Uterus (tissue), 3 donors: ENCODE measurements at regions not wholly inside any gene's neighbourhood (a gene's known extent, or its start where the extent isn't known, plus 50 kb on each side); places are given as distances from the start of the nearest gene placed in this dataset.

Experiments
- DNase-seq, 2 donors: peaks; one replicate each; pipeline ENCODE4 v3.0.0-alpha.2; 2019 to 2020
- H3K27ac ChIP-seq, 2 donors: fragments of 200-600 bp; sonication (generic); 1 replicate in 1 of 2; 2 replicates in 1 of 2; pipeline ENCODE4 v1.5.1; 2016 to 2018
- H3K27me3 ChIP-seq, 2 donors: fragments of 200-600 bp; sonication (generic); one replicate each; pipeline ENCODE4 v1.5.1; 2018 to 2019; ENCODE audit warnings: control low read depth in 1 of 2
- H3K36me3 ChIP-seq, 2 donors: fragments of 200-600 bp; sonication (generic); one replicate each; pipeline ENCODE4 v1.5.1; 2019; ENCODE audit warnings: control low read depth in 1 of 2
- H3K4me1 ChIP-seq, 2 donors: fragments of 200-600 bp; sonication (generic); one replicate each; pipeline ENCODE4 v1.5.1; 2018 to 2019; ENCODE audit warnings: control low read depth in 1 of 2
- H3K4me3 ChIP-seq, 2 donors: fragments of 200-600 bp; sonication (generic); 1 replicate in 1 of 2; 2 replicates in 1 of 2; pipeline ENCODE4 v1.5.1; 2018 to 2019; ENCODE audit warnings: mild to moderate bottlenecking in 1 of 2
- H3K9me3 ChIP-seq, 2 donors: fragments of 200-600 bp; sonication (generic); one replicate each; pipeline ENCODE4 v1.5.1; 2019; ENCODE audit warnings: control low read depth in 1 of 2
- POLR2A ChIP-seq, 2 donors: fragments of 450-650 bp; IDR thresholded peaks; one replicate each; pipeline ENCODE4 v1.6.1; 2016; ENCODE audit warnings: antibody characterized with exemption in 2 of 2, mild to moderate bottlenecking in 1 of 2, moderate library complexity in 1 of 2
- intact Hi-C: fragments of 100-400 bp; cut with DNase I; formaldehyde crosslinking; loops from one replicate; pipeline ENCODE4 v1.15.1; 2023; ENCODE audit warnings: low total_unique reads
- TF ChIP-seq, protein P1 (sequence below), 4 experiments: fragments of 200-600 bp in 2 of 4; fragments of 450-650 bp in 2 of 4; sonication (generic) in 2 of 4; IDR thresholded peaks; one replicate each; pipeline ENCODE4 v1.5.1; 2016 to 2019; ENCODE audit warnings: antibody characterized with exemption in 4 of 4, mild to moderate bottlenecking in 2 of 4, moderate library complexity in 1 of 4
- donor health status: DM: yes; HTN: yes; CAD: no.

DNA sequence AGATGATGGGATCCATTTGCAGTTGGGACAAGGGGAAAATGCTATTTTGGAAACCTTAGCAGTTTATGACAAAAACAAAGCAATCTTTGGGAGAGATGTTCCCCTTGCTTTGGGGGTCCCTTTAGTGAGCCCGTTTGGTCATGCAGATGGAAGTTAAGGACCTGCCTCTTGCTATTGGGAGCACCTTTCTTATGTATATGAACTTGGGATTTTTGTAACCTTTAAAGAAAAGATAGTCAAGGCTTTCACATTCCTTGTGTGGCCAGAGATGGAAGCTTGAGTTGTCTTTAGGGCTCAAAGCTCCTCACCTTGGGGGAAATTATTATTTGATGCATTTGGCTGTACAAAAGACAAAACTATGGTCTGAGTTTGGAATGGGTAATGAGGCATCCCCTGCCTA, 179.0 kb upstream of the PLPP4 start:
- Histone ChIP-seq H3K4me1 (no peaks in the 10 kb centered on the region), H3K9me3 (no peaks in the 10 kb centered on the region), H3K4me3 (no peak overlapping the region), H3K27me3 (no peaks in the 10 kb centered on the region), H3K36me3 (no peaks in the 10 kb centered on the region), H3K27ac (no peak overlapping the region)
- no peak for DNase-seq
- intact Hi-C loops = no loop called here
- TF ChIP-seq, protein P1, sequence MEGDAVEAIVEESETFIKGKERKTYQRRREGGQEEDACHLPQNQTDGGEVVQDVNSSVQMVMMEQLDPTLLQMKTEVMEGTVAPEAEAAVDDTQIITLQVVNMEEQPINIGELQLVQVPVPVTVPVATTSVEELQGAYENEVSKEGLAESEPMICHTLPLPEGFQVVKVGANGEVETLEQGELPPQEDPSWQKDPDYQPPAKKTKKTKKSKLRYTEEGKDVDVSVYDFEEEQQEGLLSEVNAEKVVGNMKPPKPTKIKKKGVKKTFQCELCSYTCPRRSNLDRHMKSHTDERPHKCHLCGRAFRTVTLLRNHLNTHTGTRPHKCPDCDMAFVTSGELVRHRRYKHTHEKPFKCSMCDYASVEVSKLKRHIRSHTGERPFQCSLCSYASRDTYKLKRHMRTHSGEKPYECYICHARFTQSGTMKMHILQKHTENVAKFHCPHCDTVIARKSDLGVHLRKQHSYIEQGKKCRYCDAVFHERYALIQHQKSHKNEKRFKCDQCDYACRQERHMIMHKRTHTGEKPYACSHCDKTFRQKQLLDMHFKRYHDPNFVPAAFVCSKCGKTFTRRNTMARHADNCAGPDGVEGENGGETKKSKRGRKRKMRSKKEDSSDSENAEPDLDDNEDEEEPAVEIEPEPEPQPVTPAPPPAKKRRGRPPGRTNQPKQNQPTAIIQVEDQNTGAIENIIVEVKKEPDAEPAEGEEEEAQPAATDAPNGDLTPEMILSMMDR (IDR thresholded peaks at IDR 0.05) = no peak
- no peak for TF ChIP-seq POLR2A (IDR thresholded peaks at IDR 0.05)

- H3K27me3 ChIP-seq = no peaks in the 10 kb centered on the region
- H3K4me3 ChIP-seq = no peak overlapping the region
- H3K27ac ChIP-seq = no peak overlapping the region
- no peak for TF ChIP-seq POLR2A (IDR thresholded peaks at IDR 0.05)
- TF ChIP-seq, protein P1 (IDR thresholded peaks at IDR 0.05) = no peak
- no peaks in the 10 kb centered on the region for H3K9me3 ChIP-seq
- no peaks in the 10 kb centered on the region for H3K36me3 ChIP-seq
- intact Hi-C loops = no loop called here
- no peaks in the 10 kb centered on the region for H3K4me1 ChIP-seq
- DNase-seq = no peak
Observed at GRCh38 chr10:120279196-120279595, 177.8 kb upstream of the PLPP4 start.

- no peak overlapping the region for H3K27ac ChIP-seq
- intact Hi-C loops = no loop called here
Observed at GRCh38 chr10:120282421-120282820, 174.6 kb upstream of the PLPP4 start.

DNA sequence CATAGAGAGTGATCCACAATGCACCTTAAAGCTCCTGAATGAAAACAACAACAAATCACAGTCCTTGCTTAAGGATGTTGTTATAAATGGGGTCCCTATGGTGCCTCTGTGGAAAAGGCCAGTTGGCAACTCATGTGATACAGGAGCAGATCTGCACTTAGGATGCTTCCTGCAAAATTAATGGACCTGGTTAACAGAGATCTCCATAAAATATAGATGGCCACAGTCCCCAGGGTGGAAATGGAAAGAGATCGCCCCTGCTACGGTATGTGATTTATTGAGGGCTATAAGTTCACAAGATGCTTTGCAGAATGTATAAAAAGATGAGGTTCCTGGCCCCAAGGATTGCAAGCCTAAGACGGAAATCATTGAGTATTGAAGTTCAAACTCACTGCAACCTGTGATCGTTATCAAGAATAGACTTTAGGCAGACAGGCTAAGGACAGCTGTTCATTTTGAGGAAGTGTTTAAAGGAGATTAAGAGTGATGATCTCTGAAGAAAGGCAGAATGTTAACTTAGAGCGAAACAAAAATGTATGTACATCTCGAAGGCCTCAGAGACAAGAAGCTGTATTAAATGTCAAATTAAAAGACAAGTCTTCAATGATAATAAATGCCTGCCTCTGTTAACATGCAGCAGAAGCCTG, 174.1 kb upstream of the PLPP4 start:
- TF ChIP-seq POLR2A (IDR thresholded peaks at IDR 0.05) = no peak
- TF ChIP-seq, protein P1 (IDR thresholded peaks at IDR 0.05) = no peak
- Histone ChIP-seq H3K27me3 (no peaks in the 10 kb centered on the region), H3K36me3 (no peaks in the 10 kb centered on the region), H3K9me3 (no peaks in the 10 kb centered on the region), H3K4me3 (no peak overlapping the region), H3K4me1 (no peaks in the 10 kb centered on the region), H3K27ac (no peak overlapping the region)
- intact Hi-C loops = no loop called here
- DNase-seq = no peak

More at GRCh38 chr10:120282421-120282820, 174.6 kb upstream of the PLPP4 start:
- no peak overlapping the region for H3K4me3 ChIP-seq
- H3K27me3 ChIP-seq = no peaks in the 10 kb centered on the region
- no peaks in the 10 kb centered on the region for H3K4me1 ChIP-seq
- no peak for DNase-seq
- H3K9me3 ChIP-seq = no peaks in the 10 kb centered on the region
- TF ChIP-seq, protein P1 (IDR thresholded peaks at IDR 0.05) = no peak
- TF ChIP-seq POLR2A (IDR thresholded peaks at IDR 0.05) = no peak
- no peaks in the 10 kb centered on the region for H3K36me3 ChIP-seq

DNA sequence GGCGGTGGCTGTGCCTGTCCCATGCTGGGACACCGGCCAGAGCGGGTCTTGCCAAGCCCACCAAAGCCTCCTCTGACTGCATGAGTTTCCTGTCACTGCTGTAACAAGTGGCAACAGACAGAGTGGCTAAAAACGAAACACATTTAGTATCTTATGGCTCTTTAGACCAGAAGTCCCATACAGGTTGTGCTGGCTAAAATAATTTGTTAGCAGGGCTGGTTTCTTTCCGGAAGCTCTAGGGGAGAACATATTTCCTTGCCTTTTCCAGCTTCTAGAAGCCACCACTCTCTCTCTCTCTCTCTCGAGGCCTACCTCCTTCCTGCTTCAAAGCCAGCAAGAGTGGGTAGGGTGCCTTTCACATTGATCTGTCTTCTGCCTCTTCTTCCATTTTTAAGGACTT, 171.6 kb upstream of the PLPP4 start:
- TF ChIP-seq POLR2A (IDR thresholded peaks at IDR 0.05) = no peak
- TF ChIP-seq, protein P1 (IDR thresholded peaks at IDR 0.05) = no peak
- Histone ChIP-seq H3K36me3 (no peaks in the 10 kb centered on the region), H3K4me1 (no peaks in the 10 kb centered on the region), H3K9me3 (no peaks in the 10 kb centered on the region), H3K27me3 (no peaks in the 10 kb centered on the region), H3K27ac (no peak overlapping the region), H3K4me3 (no peak overlapping the region)
- no peak for DNase-seq
- intact Hi-C loops = no loop called here
